GM23338 (cell line): ENCODE measurements at regions not wholly inside any gene's neighbourhood (a gene's known extent, or its start where the extent isn't known, plus 50 kb on each side); places are given as distances from the start of the nearest gene placed in this dataset.

Experiments
- ATAC-seq: fragments of 200-7000 bp; cut with Tn5 transposase; 3 replicates; pipeline ENCODE4 v1.9.1; 2020
- DNase-seq: peaks from one replicate; pipeline ENCODE4 v3.0.0-alpha.2; 2015; ENCODE audit warnings: low spot score
- H2AFZ ChIP-seq: fragments of 200-600 bp; sonication (generic); 2 replicates; pipeline ENCODE4 v1.8.0; 2016; ENCODE audit warnings: antibody characterized with exemption, mild to moderate bottlenecking, moderate library complexity
- H3F3A ChIP-seq: fragments of 200-600 bp; sonication (generic); replicated peaks from 2 replicates; pipeline ENCODE4 v1.8.0; 2017; ENCODE audit warnings: antibody characterized with exemption, mixed run types, low read depth
- H3K27ac ChIP-seq: fragments of 200-600 bp; sonication (generic); 2 replicates; pipeline ENCODE4 v1.6.1; 2016; ENCODE audit warnings: low read depth
- H3K27me3 ChIP-seq: fragments of 200-600 bp; sonication (generic); 2 replicates; pipeline ENCODE4 v1.8.0; 2016; ENCODE audit warnings: mild to moderate bottlenecking, mixed run types, moderate library complexity; ENCODE audit not compliant: insufficient read depth
- H3K36me3 ChIP-seq: fragments of 200-600 bp; sonication (generic); 2 replicates; pipeline ENCODE4 v1.8.0; 2016; ENCODE audit warnings: mild to moderate bottlenecking; ENCODE audit not compliant: insufficient read depth
- H3K4me1 ChIP-seq: fragments of 200-600 bp; sonication (generic); 2 replicates; pipeline ENCODE4 v1.8.0; 2016; ENCODE audit warnings: mild to moderate bottlenecking, moderate library complexity; ENCODE audit not compliant: insufficient read depth
- H3K4me2 ChIP-seq: fragments of 200-600 bp; sonication (generic); 2 replicates; pipeline ENCODE4 v1.7.1; 2017; ENCODE audit warnings: mixed run types
- H3K4me3 ChIP-seq: fragments of 200-600 bp; sonication (generic); 2 replicates; pipeline ENCODE4 v1.6.1; 2016; ENCODE audit warnings: mixed run types
- H3K79me2 ChIP-seq: fragments of 200-600 bp; sonication (generic); replicated peaks from 2 replicates; pipeline ENCODE4 v1.8.0; 2017; ENCODE audit warnings: mild to moderate bottlenecking; ENCODE audit not compliant: insufficient read depth
- H3K9me2 ChIP-seq: fragments of 200-600 bp; sonication (generic); 2 replicates; pipeline ENCODE4 v1.8.0; 2017; ENCODE audit not compliant: insufficient read depth
- H4K20me1 ChIP-seq: fragments of 200-600 bp; sonication (generic); replicated peaks from 2 replicates; pipeline ENCODE4 v1.8.0; 2017; ENCODE audit warnings: mild to moderate bottlenecking; ENCODE audit not compliant: insufficient read depth
- H3K27ac Mint-ChIP-seq: 2 replicates; pipeline ENCODE4 v1.8.0; 2020; ENCODE audit warnings: inconsistent platforms, mild to moderate bottlenecking, moderate library complexity, mixed read lengths
- H3K27me3 Mint-ChIP-seq: 3 replicates; pipeline ENCODE4 v1.8.0; 2022; ENCODE audit warnings: low read depth, mild to moderate bottlenecking, moderate library complexity, mixed read lengths, inconsistent platforms; ENCODE audit not compliant: insufficient read depth, poor library complexity
- H3K36me3 Mint-ChIP-seq: 3 replicates; pipeline ENCODE4 v1.8.0; 2021; ENCODE audit warnings: low read depth, mild to moderate bottlenecking, inconsistent platforms, moderate library complexity, mixed read lengths
- H3K4me1 Mint-ChIP-seq: 3 replicates; pipeline ENCODE4 v1.8.0; 2020; ENCODE audit warnings: mild to moderate bottlenecking, inconsistent platforms, mixed read lengths
- H3K4me3 Mint-ChIP-seq: 3 replicates; pipeline ENCODE4 v1.8.0; 2021; ENCODE audit warnings: moderate library complexity, mild to moderate bottlenecking, inconsistent platforms, mixed read lengths
- H3K9me3 Mint-ChIP-seq: 3 replicates; pipeline ENCODE4 v1.8.0; 2020; ENCODE audit warnings: moderate library complexity, mild to moderate bottlenecking, inconsistent platforms, mixed read lengths
- CREB1 ChIP-seq: fragments of 250-450 bp; sonication (Bioruptor Pico); IDR thresholded peaks from 2 replicates; pipeline ENCODE4 v1.5.0; 2020; ENCODE audit warnings: low read depth, mild to moderate bottlenecking, moderate library complexity
- CTCF ChIP-seq, 2 experiments: fragments of 200-600 bp in 1 of 2; sonication (generic) in 1 of 2; conservative IDR thresholded peaks; 2 replicates each; pipeline versions ENCODE4 v1.5.1 to v1.6.1; 2016 to 2017; ENCODE audit warnings: antibody characterized with exemption in 2 of 2, low read depth in 2 of 2, mild to moderate bottlenecking in 2 of 2, moderate library complexity in 1 of 2
- ETS1 ChIP-seq: IDR thresholded peaks from 2 replicates; pipeline ENCODE4 v1.6.1; 2016; ENCODE audit warnings: antibody characterized with exemption
- EZH2 ChIP-seq: fragments of 200-600 bp; sonication (generic); IDR thresholded peaks from one replicate; pipeline ENCODE4 v1.8.0; 2017; ENCODE audit warnings: antibody characterized with exemption, mild to moderate bottlenecking, low read depth; ENCODE audit not compliant: unreplicated experiment
- EZH2phosphoT487 ChIP-seq: fragments of 200-600 bp; sonication (generic); IDR thresholded peaks from one replicate; pipeline ENCODE4 v1.8.1; 2018; ENCODE audit warnings: antibody characterized with exemption; ENCODE audit not compliant: unreplicated experiment
- JUNB ChIP-seq: IDR thresholded peaks from one replicate; pipeline ENCODE4 v1.6.1; 2016; ENCODE audit warnings: antibody characterized with exemption; ENCODE audit not compliant: unreplicated experiment
- NANOG ChIP-seq: IDR thresholded peaks from 2 replicates; pipeline ENCODE4 v1.6.1; 2016; ENCODE audit warnings: antibody characterized with exemption, borderline replicate concordance
- POLR2AphosphoS5 ChIP-seq: IDR thresholded peaks from 2 replicates; pipeline ENCODE4 v1.6.1; 2016; ENCODE audit warnings: antibody characterized with exemption, low read depth
- STAT1 ChIP-seq: IDR thresholded peaks from one replicate; pipeline ENCODE4 v1.6.1; 2016; ENCODE audit warnings: antibody characterized with exemption; ENCODE audit not compliant: unreplicated experiment
- ZNF114 ChIP-seq: fragments of 250-450 bp; sonication (Bioruptor Pico); IDR thresholded peaks from 2 replicates; pipeline ENCODE4 v1.5.0; 2020; ENCODE audit warnings: mild to moderate bottlenecking, moderate library complexity
- ZNF331 ChIP-seq: fragments of 250-450 bp; sonication (Bioruptor Pico); IDR thresholded peaks from 2 replicates; pipeline ENCODE4 v1.5.0; 2020; ENCODE audit warnings: low read depth, mild to moderate bottlenecking, moderate library complexity
- TF ChIP-seq, protein P1 (sequence below): fragments of 250-450 bp; sonication (Bioruptor Pico); IDR thresholded peaks from 2 replicates; pipeline ENCODE4 v1.5.0; 2020; ENCODE audit warnings: mild to moderate bottlenecking, moderate library complexity
- TF ChIP-seq, protein P2 (sequence below): IDR thresholded peaks from one replicate; pipeline ENCODE4 v1.6.1; 2018; ENCODE audit warnings: antibody characterized with exemption; ENCODE audit not compliant: unreplicated experiment

DNA sequence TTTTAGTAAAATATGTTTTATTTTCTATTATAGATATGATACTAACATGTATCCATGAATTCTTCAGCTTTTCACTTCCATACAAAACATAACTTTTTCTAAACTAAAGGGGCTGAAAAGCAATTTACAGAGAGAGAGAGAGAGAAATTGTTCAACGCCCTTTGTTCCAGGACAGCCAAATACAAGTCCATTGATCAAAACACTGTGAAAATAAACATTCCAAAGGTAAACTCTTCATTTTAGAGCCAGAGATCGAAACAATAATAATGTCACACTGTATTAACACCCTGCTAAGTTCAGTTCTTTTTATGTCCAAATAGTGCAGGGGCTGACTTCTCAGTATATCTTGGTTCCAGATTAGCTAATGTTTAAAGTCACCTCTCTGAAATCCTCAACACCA is 516.2 kb upstream of the ATXN8OS start:
- no peak for TF ChIP-seq ETS1
- no peak for TF ChIP-seq EZH2
- no peak for TF ChIP-seq EZH2phosphoT487
- TF ChIP-seq CTCF (conservative IDR thresholded peaks at IDR 0.05; ENCODE audit: low read depth in 2 of 2) = no peak
- no peak for TF ChIP-seq STAT1
- no peak for TF ChIP-seq JUNB
- TF ChIP-seq NANOG = no peak
- no peak for TF ChIP-seq POLR2AphosphoS5
- TF ChIP-seq ZNF331 (CRISPR knock-in tag) = no peak
- no peak for TF ChIP-seq ZNF114 (CRISPR knock-in tag)
- TF ChIP-seq, protein P1, sequence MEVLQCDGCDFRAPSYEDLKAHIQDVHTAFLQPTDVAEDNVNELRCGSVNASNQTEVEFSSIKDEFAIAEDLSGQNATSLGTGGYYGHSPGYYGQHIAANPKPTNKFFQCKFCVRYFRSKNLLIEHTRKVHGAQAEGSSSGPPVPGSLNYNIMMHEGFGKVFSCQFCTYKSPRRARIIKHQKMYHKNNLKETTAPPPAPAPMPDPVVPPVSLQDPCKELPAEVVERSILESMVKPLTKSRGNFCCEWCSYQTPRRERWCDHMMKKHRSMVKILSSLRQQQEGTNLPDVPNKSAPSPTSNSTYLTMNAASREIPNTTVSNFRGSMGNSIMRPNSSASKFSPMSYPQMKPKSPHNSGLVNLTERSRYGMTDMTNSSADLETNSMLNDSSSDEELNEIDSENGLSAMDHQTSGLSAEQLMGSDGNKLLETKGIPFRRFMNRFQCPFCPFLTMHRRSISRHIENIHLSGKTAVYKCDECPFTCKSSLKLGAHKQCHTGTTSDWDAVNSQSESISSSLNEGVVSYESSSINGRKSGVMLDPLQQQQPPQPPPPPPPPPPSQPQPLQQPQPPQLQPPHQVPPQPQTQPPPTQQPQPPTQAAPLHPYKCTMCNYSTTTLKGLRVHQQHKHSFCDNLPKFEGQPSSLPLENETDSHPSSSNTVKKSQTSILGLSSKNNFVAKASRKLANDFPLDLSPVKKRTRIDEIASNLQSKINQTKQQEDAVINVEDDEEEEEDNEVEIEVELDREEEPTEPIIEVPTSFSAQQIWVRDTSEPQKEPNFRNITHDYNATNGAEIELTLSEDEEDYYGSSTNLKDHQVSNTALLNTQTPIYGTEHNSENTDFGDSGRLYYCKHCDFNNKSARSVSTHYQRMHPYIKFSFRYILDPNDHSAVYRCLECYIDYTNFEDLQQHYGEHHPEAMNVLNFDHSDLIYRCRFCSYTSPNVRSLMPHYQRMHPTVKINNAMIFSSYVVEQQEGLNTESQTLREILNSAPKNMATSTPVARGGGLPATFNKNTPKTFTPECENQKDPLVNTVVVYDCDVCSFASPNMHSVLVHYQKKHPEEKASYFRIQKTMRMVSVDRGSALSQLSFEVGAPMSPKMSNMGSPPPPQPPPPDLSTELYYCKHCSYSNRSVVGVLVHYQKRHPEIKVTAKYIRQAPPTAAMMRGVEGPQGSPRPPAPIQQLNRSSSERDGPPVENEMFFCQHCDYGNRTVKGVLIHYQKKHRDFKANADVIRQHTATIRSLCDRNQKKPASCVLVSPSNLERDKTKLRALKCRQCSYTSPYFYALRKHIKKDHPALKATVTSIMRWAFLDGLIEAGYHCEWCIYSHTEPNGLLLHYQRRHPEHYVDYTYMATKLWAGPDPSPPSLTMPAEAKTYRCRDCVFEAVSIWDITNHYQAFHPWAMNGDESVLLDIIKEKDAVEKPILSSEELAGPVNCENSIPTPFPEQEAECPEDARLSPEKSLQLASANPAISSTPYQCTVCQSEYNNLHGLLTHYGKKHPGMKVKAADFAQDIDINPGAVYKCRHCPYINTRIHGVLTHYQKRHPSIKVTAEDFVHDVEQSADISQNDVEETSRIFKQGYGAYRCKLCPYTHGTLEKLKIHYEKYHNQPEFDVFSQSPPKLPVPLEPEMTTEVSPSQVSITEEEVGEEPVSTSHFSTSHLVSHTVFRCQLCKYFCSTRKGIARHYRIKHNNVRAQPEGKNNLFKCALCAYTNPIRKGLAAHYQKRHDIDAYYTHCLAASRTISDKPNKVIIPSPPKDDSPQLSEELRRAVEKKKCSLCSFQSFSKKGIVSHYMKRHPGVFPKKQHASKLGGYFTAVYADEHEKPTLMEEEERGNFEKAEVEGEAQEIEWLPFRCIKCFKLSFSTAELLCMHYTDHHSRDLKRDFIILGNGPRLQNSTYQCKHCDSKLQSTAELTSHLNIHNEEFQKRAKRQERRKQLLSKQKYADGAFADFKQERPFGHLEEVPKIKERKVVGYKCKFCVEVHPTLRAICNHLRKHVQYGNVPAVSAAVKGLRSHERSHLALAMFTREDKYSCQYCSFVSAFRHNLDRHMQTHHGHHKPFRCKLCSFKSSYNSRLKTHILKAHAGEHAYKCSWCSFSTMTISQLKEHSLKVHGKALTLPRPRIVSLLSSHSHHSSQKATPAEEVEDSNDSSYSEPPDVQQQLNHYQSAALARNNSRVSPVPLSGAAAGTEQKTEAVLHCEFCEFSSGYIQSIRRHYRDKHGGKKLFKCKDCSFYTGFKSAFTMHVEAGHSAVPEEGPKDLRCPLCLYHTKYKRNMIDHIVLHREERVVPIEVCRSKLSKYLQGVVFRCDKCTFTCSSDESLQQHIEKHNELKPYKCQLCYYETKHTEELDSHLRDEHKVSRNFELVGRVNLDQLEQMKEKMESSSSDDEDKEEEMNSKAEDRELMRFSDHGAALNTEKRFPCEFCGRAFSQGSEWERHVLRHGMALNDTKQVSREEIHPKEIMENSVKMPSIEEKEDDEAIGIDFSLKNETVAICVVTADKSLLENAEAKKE (CRISPR knock-in tag) = no peak
- no peak for TF ChIP-seq CREB1
- TF ChIP-seq, protein P2, sequence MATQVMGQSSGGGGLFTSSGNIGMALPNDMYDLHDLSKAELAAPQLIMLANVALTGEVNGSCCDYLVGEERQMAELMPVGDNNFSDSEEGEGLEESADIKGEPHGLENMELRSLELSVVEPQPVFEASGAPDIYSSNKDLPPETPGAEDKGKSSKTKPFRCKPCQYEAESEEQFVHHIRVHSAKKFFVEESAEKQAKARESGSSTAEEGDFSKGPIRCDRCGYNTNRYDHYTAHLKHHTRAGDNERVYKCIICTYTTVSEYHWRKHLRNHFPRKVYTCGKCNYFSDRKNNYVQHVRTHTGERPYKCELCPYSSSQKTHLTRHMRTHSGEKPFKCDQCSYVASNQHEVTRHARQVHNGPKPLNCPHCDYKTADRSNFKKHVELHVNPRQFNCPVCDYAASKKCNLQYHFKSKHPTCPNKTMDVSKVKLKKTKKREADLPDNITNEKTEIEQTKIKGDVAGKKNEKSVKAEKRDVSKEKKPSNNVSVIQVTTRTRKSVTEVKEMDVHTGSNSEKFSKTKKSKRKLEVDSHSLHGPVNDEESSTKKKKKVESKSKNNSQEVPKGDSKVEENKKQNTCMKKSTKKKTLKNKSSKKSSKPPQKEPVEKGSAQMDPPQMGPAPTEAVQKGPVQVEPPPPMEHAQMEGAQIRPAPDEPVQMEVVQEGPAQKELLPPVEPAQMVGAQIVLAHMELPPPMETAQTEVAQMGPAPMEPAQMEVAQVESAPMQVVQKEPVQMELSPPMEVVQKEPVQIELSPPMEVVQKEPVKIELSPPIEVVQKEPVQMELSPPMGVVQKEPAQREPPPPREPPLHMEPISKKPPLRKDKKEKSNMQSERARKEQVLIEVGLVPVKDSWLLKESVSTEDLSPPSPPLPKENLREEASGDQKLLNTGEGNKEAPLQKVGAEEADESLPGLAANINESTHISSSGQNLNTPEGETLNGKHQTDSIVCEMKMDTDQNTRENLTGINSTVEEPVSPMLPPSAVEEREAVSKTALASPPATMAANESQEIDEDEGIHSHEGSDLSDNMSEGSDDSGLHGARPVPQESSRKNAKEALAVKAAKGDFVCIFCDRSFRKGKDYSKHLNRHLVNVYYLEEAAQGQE = no peak
- Histone ChIP-seq H3K27ac (no peak overlapping the region), H3F3A (no peaks in the 10 kb centered on the region), H3K4me2 (no peak overlapping the region), H3K79me2 (no peaks in the 10 kb centered on the region), H3K4me3 (no peak overlapping the region), H3K9me2 (peaks cover 2% of the 10 kb centered on the region; the same call in 1 of the 2 replicates), H3K4me1 (no peaks in the 10 kb centered on the region), H2AFZ (no peak overlapping the region), H3K27me3 (no peaks in the 10 kb centered on the region), H4K20me1 (no peaks in the 10 kb centered on the region), H3K36me3 (no peaks in the 10 kb centered on the region)
- H3K36me3 Mint-ChIP-seq = no peaks in the 10 kb centered on the region
- no peak overlapping the region for H3K4me3 Mint-ChIP-seq
- no peaks in the 10 kb centered on the region for H3K27me3 Mint-ChIP-seq
- H3K27ac Mint-ChIP-seq = no peak overlapping the region
- H3K4me1 Mint-ChIP-seq = no peaks in the 10 kb centered on the region
- DNase-seq (no peak), ATAC-seq (no peak)
- H3K9me3 Mint-ChIP-seq = no peaks in the 10 kb centered on the region
